HEK293T (cell line): ENCODE measurements at regions not wholly inside any gene's neighbourhood (a gene's known extent, or its start where the extent isn't known, plus 50 kb on each side); places are given as distances from the start of the nearest gene placed in this dataset.

Experiments
- CTCF ChIA-PET: fragments of 350-600 bp; formaldehyde crosslinking; extraction: SDS; loops from one replicate; lab custom pipeline; 2021; ENCODE audit warnings: antibody characterized with exemption, inconsistent platforms; lab: Yijun Ruan, JAX
- POLR2A ChIA-PET: fragments of 350-600 bp; formaldehyde crosslinking; extraction: SDS; loops from one replicate; lab custom pipeline; 2020; ENCODE audit warnings: antibody characterized with exemption, inconsistent platforms; lab: Yijun Ruan, JAX
- DNase-seq: peaks from one replicate; pipeline ENCODE4 v3.0.0; 2012; ENCODE audit warnings: mixed read lengths; ENCODE audit errors: extremely low spot score
- ARNT ChIP-seq: fragments of 450-650 bp; IDR thresholded peaks from 2 replicates; pipeline ENCODE4 v1.6.1; 2017; ENCODE audit warnings: mild to moderate bottlenecking
- BHLHE40 ChIP-seq: fragments of 450-650 bp; IDR thresholded peaks from 2 replicates; pipeline ENCODE4 v1.6.1; 2016; ENCODE audit warnings: mild to moderate bottlenecking, moderate library complexity, borderline replicate concordance
- CTBP1 ChIP-seq: fragments of 450-650 bp; IDR thresholded peaks from 2 replicates; pipeline ENCODE4 v1.6.1; 2016; ENCODE audit warnings: borderline replicate concordance
- ELF4 ChIP-seq: fragments of 450-650 bp; IDR thresholded peaks from 2 replicates; pipeline ENCODE4 v1.6.1; 2017; ENCODE audit warnings: antibody characterized with exemption
- FOXA1 ChIP-seq: fragments of 450-650 bp; IDR thresholded peaks from 2 replicates; pipeline ENCODE4 v1.6.1; 2016; ENCODE audit warnings: mild to moderate bottlenecking
- FOXK2 ChIP-seq: fragments of 450-650 bp; IDR thresholded peaks from 2 replicates; pipeline ENCODE4 v1.6.1; 2016; ENCODE audit warnings: mild to moderate bottlenecking
- FOXM1 ChIP-seq: fragments of 450-650 bp; IDR thresholded peaks from 2 replicates; pipeline ENCODE4 v1.6.1; 2017; ENCODE audit warnings: mild to moderate bottlenecking, borderline replicate concordance
- HDGF ChIP-seq: fragments of 450-650 bp; IDR thresholded peaks from 2 replicates; pipeline ENCODE4 v1.6.1; 2017; ENCODE audit warnings: antibody characterized with exemption, borderline replicate concordance
- L3MBTL2 ChIP-seq: fragments of 450-650 bp; conservative IDR thresholded peaks from 2 replicates; pipeline ENCODE4 v1.6.1; 2016; ENCODE audit warnings: mild to moderate bottlenecking
- LEF1 ChIP-seq: fragments of 450-650 bp; IDR thresholded peaks from 2 replicates; pipeline ENCODE4 v1.6.1; 2017; ENCODE audit warnings: mild to moderate bottlenecking, borderline replicate concordance
- NFRKB ChIP-seq: fragments of 450-650 bp; IDR thresholded peaks from 2 replicates; pipeline ENCODE4 v1.6.1; 2016; ENCODE audit warnings: mild to moderate bottlenecking, moderate library complexity
- SP1 ChIP-seq: fragments of 450-650 bp; IDR thresholded peaks from 2 replicates; pipeline ENCODE4 v1.6.1; 2017
- SUZ12 ChIP-seq: fragments of 450-650 bp; IDR thresholded peaks from 2 replicates; pipeline ENCODE4 v1.6.1; 2016; ENCODE audit warnings: mild to moderate bottlenecking
- TARDBP ChIP-seq: fragments of 450-650 bp; IDR thresholded peaks from 2 replicates; pipeline ENCODE4 v1.6.1; 2016
- ZNF384 ChIP-seq: fragments of 450-650 bp; IDR thresholded peaks from 2 replicates; pipeline ENCODE4 v1.6.1; 2016
- TF ChIP-seq, protein P1 (sequence below): fragments of 450-650 bp; IDR thresholded peaks from 2 replicates; pipeline ENCODE4 v1.6.1; 2016

DNA sequence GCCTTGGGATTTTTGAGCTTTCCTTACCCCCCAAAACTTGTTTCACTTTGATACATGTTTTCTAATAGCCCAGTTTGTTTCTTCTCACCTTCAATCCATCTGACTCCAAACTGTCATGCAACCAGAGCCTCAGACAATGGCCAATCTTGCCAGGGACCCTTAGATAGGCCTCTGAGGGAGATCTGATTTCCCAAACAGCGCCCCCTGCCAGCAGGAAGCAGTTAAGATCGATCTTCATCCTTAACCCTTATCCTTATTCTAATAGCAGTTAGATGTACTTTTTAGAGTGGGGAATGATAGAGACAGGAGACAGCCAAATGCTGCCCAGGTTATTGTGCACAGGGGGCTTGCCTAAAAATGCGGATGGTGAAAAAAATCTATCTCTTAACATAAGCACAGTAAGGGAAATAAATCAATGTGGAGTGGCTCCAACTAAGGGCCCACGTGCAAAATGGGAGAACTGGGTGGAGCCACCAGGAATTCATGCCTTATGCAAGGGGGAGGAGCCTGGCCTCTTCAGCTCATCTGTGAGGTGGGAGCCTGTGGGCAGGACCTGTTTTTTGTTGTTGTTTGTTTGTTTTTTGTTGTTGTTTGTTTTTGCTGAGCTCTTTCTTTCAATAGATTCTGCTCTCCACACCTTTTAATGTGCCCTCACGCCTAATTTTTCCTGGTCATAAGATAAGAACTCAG, 833.6 kb upstream of the AGA start:
- CTCF ChIA-PET: no interaction called here
- POLR2A ChIA-PET: no interaction called here
- no peak for DNase-seq
- no peak for TF ChIP-seq CTBP1
- no peak for TF ChIP-seq L3MBTL2
- no peak for TF ChIP-seq FOXK2
- TF ChIP-seq LEF1: no peak
- no peak for TF ChIP-seq ZNF384
- no peak for TF ChIP-seq ELF4

DNA sequence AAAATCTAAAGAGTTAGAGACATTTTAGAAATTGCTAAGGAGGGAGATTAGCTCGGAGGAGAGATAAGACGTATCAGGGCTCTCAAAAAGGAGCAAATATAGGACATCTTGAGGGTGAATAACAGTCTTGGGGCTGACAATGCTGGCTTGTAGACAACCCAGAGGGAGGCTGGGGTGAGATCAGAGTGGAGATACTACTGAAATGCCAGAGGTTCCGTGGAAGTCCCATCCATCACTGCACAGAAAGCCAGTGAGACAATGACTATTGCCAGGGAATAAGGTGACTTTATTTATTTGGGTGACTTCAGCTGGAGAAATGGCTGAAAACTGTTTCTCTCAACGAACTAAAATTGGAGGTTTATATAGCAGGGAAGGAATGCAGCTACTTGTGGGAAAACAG, 838.1 kb upstream of the AGA start:
- CTCF ChIA-PET: interaction anchor here (0.6 kb wide), 1 partner anchor 193 kb away, joined by 3 read pairs; no protein-coding TSS in a partner anchor
- POLR2A ChIA-PET: interaction anchor here (0.6 kb wide), 1 partner anchor 20 kb away, joined by 3 read pairs; no protein-coding TSS in a partner anchor
- DNase-seq: no peak
- no peak for TF ChIP-seq SP1
- no peak for TF ChIP-seq HDGF
- no peak for TF ChIP-seq TARDBP
- no peak for TF ChIP-seq SUZ12

- ChIA-PET POLR2A (no interaction called here), CTCF (no interaction called here)
- no peak for DNase-seq
- TF ChIP-seq ELF4 (no peak), TARDBP (no peak), FOXK2 (no peak), HDGF (no peak), ZNF384 (no peak), FOXM1 (no peak), SP1 (no peak)
Measured at GRCh38 chr4:178288462-178288861, 846.2 kb upstream of the AGA start.

DNA sequence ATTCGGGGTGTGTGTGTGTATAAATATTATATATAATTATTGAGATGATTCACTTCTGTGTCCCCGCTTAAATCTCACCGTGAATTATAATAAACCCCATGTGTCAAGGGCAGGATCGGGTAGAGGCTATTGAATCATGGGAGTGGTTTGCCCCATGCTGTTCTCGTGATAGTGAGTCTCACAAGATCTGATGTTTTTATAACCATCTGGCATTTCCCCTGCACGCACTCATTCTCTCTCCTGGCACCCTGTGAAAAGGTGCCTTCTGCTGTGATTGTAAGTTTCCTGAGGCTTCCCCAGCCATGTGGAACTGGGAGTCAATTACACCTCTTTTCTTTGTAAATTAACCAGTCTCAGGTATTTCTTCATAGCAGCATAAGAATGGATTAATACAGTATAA, 851.4 kb upstream of the AGA start:
- ChIA-PET POLR2A (no interaction called here), CTCF (no interaction called here)
- TF ChIP-seq CTBP1 (no peak), BHLHE40 (no peak), SP1 (no peak), FOXK2 (no peak), NFRKB (no peak), TARDBP (no peak), L3MBTL2 (no peak), HDGF (no peak), FOXM1 (no peak), ZNF384 (no peak), SUZ12 (no peak)
- TF ChIP-seq, protein P1, sequence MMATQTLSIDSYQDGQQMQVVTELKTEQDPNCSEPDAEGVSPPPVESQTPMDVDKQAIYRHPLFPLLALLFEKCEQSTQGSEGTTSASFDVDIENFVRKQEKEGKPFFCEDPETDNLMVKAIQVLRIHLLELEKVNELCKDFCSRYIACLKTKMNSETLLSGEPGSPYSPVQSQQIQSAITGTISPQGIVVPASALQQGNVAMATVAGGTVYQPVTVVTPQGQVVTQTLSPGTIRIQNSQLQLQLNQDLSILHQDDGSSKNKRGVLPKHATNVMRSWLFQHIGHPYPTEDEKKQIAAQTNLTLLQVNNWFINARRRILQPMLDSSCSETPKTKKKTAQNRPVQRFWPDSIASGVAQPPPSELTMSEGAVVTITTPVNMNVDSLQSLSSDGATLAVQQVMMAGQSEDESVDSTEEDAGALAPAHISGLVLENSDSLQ: no peak
- no peak for DNase-seq

DNA sequence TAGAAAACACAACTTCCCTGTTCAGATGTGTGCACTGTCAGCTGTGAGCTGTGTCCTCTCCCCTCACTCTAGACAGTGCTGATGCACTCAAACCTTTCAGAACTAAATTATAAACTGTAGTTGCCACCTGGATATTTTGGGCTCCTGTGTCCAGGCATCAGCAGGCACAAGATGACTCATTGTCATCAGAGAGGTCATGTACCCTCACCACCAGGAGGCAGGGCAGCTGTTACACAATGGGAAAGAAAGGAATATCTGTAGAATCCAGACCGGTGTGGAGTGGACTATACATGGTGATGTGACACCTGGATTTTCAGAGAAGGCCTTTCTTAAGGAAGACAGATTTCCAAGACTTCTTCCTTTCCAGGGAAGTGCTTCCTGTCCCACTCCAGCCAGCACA, 854.4 kb upstream of the AGA start:
- POLR2A ChIA-PET: no interaction called here
- no peak for DNase-seq
- TF ChIP-seq L3MBTL2: no peak
- TF ChIP-seq CTBP1: no peak
- no peak for TF ChIP-seq BHLHE40
- no peak for TF ChIP-seq HDGF
- TF ChIP-seq TARDBP: no peak
- TF ChIP-seq, protein P1: no peak
- CTCF ChIA-PET: no interaction called here

DNA sequence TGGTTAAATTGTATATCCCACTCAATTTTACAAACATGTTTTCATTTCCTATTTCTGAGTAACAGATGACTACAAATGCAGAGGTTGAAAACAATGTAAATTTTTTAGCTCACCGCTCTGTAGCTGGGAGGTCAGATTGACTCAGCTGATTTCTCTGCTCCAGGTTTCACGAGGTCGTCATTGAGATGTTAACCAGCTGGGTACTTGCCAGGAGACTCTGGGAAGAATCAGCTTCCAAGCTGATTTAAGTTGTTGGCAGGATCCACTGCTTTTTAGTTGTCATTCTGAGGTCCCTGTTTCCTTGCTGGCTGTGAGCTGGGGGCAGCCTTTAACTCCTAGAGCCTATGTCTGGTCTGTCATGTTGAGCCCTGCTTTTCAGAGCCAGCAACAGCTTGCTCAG, 864.3 kb upstream of the AGA start:
- POLR2A ChIA-PET: no interaction called here
- TF ChIP-seq SP1 (no peak), ARNT (no peak), ZNF384 (no peak), SUZ12 (no peak), FOXM1 (no peak), NFRKB (no peak), HDGF (no peak)
- no peak for DNase-seq
- CTCF ChIA-PET: interaction anchor here (0.5 kb wide), 1 partner anchor 1174 kb away, joined by 5 read pairs; no protein-coding TSS in a partner anchor

GRCh38 chr4:178309890-178310289, 867.7 kb upstream of the AGA start:
- TF ChIP-seq TARDBP: no peak
- no peak for TF ChIP-seq ELF4
- no peak for TF ChIP-seq SUZ12
- no peak for TF ChIP-seq FOXK2
- TF ChIP-seq FOXA1: no peak
- no peak for TF ChIP-seq FOXM1
- no peak for TF ChIP-seq ZNF384
- no peak for TF ChIP-seq SP1
- no peak for TF ChIP-seq BHLHE40
- TF ChIP-seq, protein P1: no peak
- no peak for TF ChIP-seq LEF1
- no peak for TF ChIP-seq CTBP1
- TF ChIP-seq HDGF: no peak
- TF ChIP-seq L3MBTL2: no peak
- TF ChIP-seq NFRKB: no peak
- no peak for TF ChIP-seq ARNT
- DNase-seq: no peak
- CTCF ChIA-PET: no interaction called here
- POLR2A ChIA-PET: no interaction called here
